ENCODE measurements at regions not wholly inside any gene's neighbourhood (a gene's known extent, or its start where the extent isn't known, plus 50 kb on each side); places are given as distances from the start of the nearest gene placed in this dataset.

GRCh38 chr11:134705858-134706257, 293.8 kb upstream of the B3GAT1 start:
- no peaks in the 10 kb centered on the region for H3K9me1 ChIP-seq (ENCODE audit: control insufficient read depth, insufficient read depth, low read length)
- H3K79me2 ChIP-seq (ENCODE audit: control insufficient read depth, insufficient read depth, low read length): no peaks in the 10 kb centered on the region
- 11% methylated on average over 2 of the region's 3 CpGs for WGBS (ENCODE audit: insufficient coverage, low coverage, missing lambda C conversion rate)
- H3K4me3 ChIP-seq: no peak overlapping the region
- H3K4me2 ChIP-seq (ENCODE audit: insufficient read depth, low read length): no peak overlapping the region
- no peaks in the 10 kb centered on the region for H3K36me3 ChIP-seq (ENCODE audit: control insufficient read depth, insufficient read depth, low read length)
- H3K27ac ChIP-seq (ENCODE audit: extremely low read depth, low read depth, low read length): no peak overlapping the region
- POLR2A ChIA-PET: interaction anchor here (1.4 kb wide), 1 partner anchor 9 kb away, joined by 5 read pairs; no protein-coding TSS in a partner anchor
- no peak overlapping the region for H3K9ac ChIP-seq (ENCODE audit: insufficient read depth in 1 of 2, low read depth in 2 of 2, low read length in 2 of 2)
- no peaks in the 10 kb centered on the region for H3K9me3 ChIP-seq (replicated peaks; ENCODE audit: control insufficient read depth, insufficient read depth, low read depth, low read length)
- no peaks in the 10 kb centered on the region; the same call in 1 of the 2 replicates for H4K20me1 ChIP-seq (replicated peaks; ENCODE audit: control insufficient read depth, insufficient read depth, low read length)
- intact Hi-C loops (cut with micrococcal nuclease): no loop called here
- no peaks in the 10 kb centered on the region for H3K4me1 ChIP-seq (replicated peaks in 1 of 2; ENCODE audit: control insufficient read depth in 2 of 2, insufficient read depth in 2 of 2, low read length in 2 of 2)
- DNase-seq (ENCODE audit: extremely low read depth in 1 of 4, low spot score in 3 of 4): no peak
- CTCF ChIA-PET (ENCODE audit: low intra/inter-chr PET ratio): no interaction called here
- no peak for TF ChIP-seq THAP7 (CRISPR knock-in tag; IDR thresholded peaks at IDR 0.05)
- no peak for TF ChIP-seq DDX20 (tag; IDR thresholded peaks at IDR 0.05; ENCODE audit: low read depth)
- TF ChIP-seq NEUROD1 (IDR thresholded peaks at IDR 0.05; ENCODE audit: borderline replicate concordance, low read depth, low read length, partially characterized antibody): no peak
- no peak for TF ChIP-seq NCOA6 (IDR thresholded peaks at IDR 0.05)
- no peak for ATAC-seq
- no peak for FAIRE-seq
- BruUV-seq (replicated peaks): no TSS peak
- H3K27me3 ChIP-seq (ENCODE audit: control insufficient read depth in 2 of 2, insufficient read depth in 2 of 2, low read length in 2 of 2): peaks cover 0 to 22% of the 10 kb centered on the region in 2 experiments
- in situ Hi-C loops (cut with MboI): no loop called here
- H2AFZ ChIP-seq (ENCODE audit: low read depth, low read length): no peak overlapping the region

- peak overlapping the region in 1 of 2 experiments; percentile 26; a peak in 1 of 4 replicates for H3K9ac ChIP-seq (ENCODE audit: insufficient read depth in 1 of 2, low read depth in 2 of 2, low read length in 2 of 2)
- 1% methylated on average over 5 of the region's 5 CpGs for WGBS (ENCODE audit: insufficient coverage, low coverage, missing lambda C conversion rate)
- no peaks in the 10 kb centered on the region for H3K79me2 ChIP-seq (ENCODE audit: control insufficient read depth, insufficient read depth, low read length)
- no peak overlapping the region for H3K4me2 ChIP-seq (ENCODE audit: insufficient read depth, low read length)
- no peak for FAIRE-seq
- no TSS peak for BruUV-seq (replicated peaks)
- no peaks in the 10 kb centered on the region for H3K9me3 ChIP-seq (replicated peaks; ENCODE audit: control insufficient read depth, insufficient read depth, low read depth, low read length)
- H4K20me1 ChIP-seq (replicated peaks; ENCODE audit: control insufficient read depth, insufficient read depth, low read length): no peaks in the 10 kb centered on the region
- H3K4me1 ChIP-seq (replicated peaks in 1 of 2; ENCODE audit: control insufficient read depth in 2 of 2, insufficient read depth in 2 of 2, low read length in 2 of 2): no peaks in the 10 kb centered on the region
- no peak overlapping the region for H3K27ac ChIP-seq (ENCODE audit: extremely low read depth, low read depth, low read length)
- H3K36me3 ChIP-seq (ENCODE audit: control insufficient read depth, insufficient read depth, low read length): no peaks in the 10 kb centered on the region
- no peak for ATAC-seq
- POLR2A ChIA-PET: interaction anchor here (0.7 kb wide), 1 partner anchor 33 kb away, joined by 3 read pairs; no protein-coding TSS in a partner anchor
- CTCF ChIA-PET (ENCODE audit: low intra/inter-chr PET ratio): no interaction called here
- no peaks in the 10 kb centered on the region for H3K9me1 ChIP-seq (ENCODE audit: control insufficient read depth, insufficient read depth, low read length)
- peaks cover 2 to 28% of the 10 kb centered on the region in 2 experiments for H3K27me3 ChIP-seq (ENCODE audit: control insufficient read depth in 2 of 2, insufficient read depth in 2 of 2, low read length in 2 of 2)
- no peak overlapping the region for H2AFZ ChIP-seq (ENCODE audit: low read depth, low read length)
- in situ Hi-C loops (cut with MboI) (no loop called here), intact Hi-C loops (cut with micrococcal nuclease) (no loop called here)
- no peak for DNase-seq (ENCODE audit: extremely low read depth in 1 of 4, low spot score in 3 of 4)
- H3K4me3 ChIP-seq: no peak overlapping the region
- TF ChIP-seq LARP7 (IDR thresholded peaks at IDR 0.05) (no peak), SMARCA4 (IDR thresholded peaks at IDR 0.05) (no peak), ZNF583 (CRISPR knock-in tag; IDR thresholded peaks at IDR 0.05) (no peak), POLR3A (IDR thresholded peaks at IDR 0.05; ENCODE audit: borderline replicate concordance, extremely low read depth, insufficient read depth, insufficient read length) (no peak), ZNF41 (CRISPR knock-in tag; conservative IDR thresholded peaks at IDR 0.05) (no peak), MAX (CRISPR knock-in tag; IDR thresholded peaks at IDR 0.05) (no peak), THRA (IDR thresholded peaks at IDR 0.05) (no peak), SAP30 (IDR thresholded peaks at IDR 0.05; ENCODE audit: borderline replicate concordance, insufficient read depth, low read depth, low read length, poor library complexity, severe bottlenecking) (no peak), GTF2B (IDR thresholded peaks at IDR 0.05; ENCODE audit: extremely low read depth, insufficient read length) (no peak), FOXP1 (CRISPR knock-in tag; IDR thresholded peaks at IDR 0.05) (no peak)
These were observed 290.8 kb upstream of the B3GAT1 start for GRCh38 chr11:134702827-134703226.
